Stimulated activated CD4-positive, alpha-beta T cell treated with anti-CD3 and anti-CD28 coated beads, Interleukin-4, amount 100 ng/mL, for 4 hours (primary cell): ENCODE measurements at regions not wholly inside any gene's neighbourhood (a gene's known extent, or its start where the extent isn't known, plus 50 kb on each side); places are given as distances from the start of the nearest gene placed in this dataset.
"Not testable (repeated sequence)": the region's sequence is repeated elsewhere in the genome, so short reads cannot be mapped to it uniquely, and the experiment has no call there.

Experiments
- DNase-seq, 2 experiments: peaks; one replicate each; pipeline ENCODE4 v3.0.0-alpha.2; 2020

DNA sequence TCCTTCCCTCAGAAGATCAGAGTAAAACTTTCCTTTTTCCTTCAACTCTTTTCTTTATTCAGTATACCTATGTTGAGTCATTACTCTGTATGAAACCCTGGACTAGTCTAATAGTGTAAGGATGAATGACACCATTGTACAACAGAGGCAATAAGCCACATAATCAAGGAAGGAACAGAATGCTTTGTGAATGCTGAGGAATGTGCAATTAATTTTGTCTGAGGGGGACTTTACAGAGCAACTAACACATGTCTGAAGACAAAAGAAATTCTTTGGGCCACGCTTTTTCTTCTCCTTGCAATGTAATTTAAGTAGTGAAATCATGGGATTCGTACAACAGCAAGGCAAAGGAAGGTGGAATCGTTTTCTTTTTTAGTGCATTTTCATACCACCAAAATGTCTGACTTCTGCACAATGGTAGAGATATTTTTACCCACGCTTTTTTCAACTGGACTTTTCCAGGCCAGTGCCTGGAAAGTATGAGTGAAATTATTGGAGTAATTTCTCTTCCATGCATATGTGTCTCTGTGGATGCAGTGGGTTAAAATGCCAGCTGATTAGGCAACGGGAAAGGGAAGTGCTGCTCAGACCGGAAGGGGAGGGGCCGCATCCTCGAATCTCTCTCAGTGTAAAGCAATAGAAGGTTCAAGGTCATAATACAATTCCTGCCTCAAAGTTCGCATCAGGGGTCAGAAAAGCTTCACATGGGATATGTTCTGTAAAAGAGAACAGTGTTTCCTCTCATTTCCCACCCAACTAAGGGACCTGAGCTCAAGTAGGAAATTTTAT lies 89.9 kb upstream of the MTHFD1L start:
- DNase-seq = no peak

DNA sequence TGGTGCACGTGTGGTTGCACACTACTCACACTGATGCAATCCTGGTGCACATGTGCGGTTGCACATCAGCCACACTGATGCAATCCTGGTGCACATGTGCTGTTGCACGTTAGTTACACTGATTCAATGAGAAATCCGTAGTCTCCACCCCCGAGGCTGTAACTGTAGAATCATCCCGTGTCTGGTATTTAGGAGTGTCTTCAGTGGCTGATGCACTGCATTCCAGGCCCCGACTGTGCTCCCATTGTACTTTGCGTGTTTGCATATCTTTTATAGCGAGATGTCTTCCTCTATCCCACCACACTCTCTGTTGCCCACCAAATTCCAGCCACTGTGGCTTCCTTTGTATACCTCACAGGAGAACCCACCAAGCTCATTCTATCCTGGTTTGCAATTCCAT lies 87.8 kb upstream of the MTHFD1L start:
- DNase-seq = no peak

DNA sequence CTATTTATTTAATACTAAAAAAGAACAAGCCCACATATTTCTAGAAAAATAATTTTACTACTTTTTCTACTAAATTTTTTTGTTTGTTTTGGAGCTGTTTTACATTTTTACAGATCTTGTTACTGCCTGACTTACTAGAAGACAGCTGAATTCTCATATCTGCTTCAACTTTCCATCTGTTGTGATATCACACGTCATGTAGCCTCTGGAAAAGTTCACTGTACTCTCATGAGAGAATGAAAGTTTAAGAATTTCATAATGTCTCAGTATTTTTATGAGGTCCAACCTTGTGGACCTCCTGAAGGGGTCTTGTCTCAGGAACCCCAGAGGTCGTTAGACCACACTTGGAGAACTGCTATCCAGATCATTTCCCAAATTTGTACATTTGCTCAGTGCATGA lies 81.7 kb upstream of the MTHFD1L start:
- no peak for DNase-seq

DNA sequence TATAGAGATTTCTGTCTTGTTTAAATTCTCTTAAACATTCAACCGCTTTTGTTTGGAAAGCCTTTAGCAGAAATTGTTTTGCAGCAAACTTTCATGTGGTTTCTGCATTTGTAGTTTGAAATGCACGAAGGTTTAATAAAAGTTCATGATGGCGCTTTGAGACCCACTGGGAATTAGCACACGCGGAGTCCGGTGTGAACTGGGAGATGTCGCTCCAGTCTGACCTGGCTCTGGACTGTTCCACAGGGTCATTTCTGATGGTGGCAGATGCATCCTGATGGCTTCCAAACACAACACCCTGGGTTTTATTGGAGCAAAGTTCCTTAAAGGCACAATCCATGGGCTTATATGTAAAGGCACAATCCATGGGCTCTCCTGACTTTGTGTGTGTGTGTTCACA lies 78.1 kb upstream of the MTHFD1L start:
- DNase-seq = no peak

DNA sequence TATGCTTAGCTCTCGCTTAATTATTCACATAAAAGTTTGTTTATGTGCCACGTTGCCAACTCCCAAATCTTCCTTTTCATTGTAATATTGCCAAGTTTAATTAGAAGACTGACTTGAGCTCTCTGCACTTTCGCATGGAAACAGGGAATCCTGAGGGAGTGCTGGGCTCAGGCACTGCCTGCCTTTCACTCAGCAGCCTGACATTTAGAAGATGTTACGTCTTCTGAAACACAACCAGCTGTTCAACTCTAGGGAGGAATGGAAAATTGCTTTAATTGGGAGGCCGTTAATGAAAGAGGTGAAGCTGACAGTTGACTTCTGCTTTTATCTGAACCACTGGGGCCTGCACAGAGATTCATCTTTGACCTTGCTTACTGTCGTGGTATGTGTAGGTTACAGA lies 77.4 kb upstream of the MTHFD1L start:
- DNase-seq = no peak

DNA sequence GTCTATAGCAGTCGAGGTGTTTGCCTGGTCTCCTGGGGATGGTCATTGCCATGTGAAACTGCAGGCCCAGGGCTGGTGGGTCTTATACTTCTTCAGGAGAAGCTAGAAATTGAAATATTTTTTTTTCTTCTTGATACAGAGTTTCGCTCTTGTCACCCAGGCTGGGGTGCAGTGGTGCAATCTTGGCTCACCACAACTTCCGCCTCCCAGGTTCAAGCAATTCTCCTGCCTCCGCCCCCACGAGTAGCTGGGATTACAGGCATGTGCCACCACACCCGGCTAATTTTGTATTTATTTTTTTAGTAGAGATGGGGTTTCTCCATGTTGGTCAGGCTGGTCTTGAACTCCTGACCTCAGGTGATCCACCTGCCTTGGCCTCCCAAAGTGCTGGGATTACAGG lies 75.6 kb upstream of the MTHFD1L start:
- DNase-seq = not testable (repeated sequence)

DNA sequence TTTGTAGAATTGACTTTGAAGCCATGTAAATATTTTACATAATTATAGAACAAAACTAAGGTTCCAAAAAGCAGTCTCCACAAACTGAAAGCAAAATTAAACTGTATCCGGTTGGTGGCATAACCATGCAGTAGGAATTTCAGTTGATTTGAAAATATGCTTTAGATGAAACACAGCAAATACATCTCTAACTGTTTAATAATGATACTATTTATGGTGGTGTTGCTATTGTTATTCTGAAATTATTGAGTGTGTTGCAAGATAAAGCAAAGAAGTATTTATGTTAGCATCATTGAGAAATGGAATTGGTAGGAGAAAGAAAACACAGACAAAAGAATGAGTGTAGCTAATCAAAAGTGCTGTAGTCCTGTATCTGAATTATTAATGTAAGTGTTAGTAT lies 73.8 kb upstream of the MTHFD1L start:
- DNase-seq = no peak

DNA sequence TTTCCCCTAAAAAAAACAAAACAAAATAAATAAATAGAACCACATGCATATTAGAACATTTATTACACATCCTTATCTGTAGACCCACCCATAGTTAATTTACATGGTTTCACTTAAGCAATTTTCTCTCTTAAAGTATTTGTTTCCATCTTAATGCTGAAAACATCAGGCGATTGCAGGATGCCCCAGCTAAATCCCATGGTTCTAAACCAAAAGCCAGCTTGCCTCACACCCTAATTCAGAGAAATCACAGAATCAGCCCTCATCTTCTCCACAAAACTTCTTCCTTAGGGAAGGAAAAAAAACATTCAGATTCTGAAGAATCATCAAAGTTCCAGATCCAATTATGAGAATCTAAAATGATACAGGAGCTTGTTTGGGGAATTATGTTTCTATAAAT lies 67.6 kb upstream of the MTHFD1L start:
- no peak for DNase-seq

DNA sequence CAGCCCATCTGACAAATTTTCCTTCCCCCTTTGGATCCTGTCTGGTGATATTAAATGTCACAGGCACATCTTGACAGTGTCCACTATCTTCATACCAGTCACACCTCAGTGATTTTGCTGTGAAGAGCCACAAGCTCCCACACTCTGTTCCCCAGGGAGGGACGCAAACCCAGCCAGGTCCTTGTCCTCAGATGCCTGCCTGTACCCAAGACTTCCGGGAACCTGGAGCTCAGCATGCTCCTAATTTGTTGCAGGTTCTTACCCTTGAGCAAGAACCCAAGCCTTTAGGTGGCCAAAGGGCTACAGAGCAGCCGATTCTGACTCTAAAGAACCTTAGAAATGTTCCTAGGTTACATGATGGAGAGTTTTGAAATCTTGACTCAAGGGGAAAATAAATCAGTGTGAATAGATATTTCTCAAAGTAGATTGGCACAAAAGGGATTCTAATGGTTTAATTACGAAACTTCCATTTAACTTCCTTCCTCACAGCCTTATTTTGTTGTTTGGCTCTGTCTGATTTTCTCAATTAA lies 66.2 kb upstream of the MTHFD1L start:
- no peak for DNase-seq

DNA sequence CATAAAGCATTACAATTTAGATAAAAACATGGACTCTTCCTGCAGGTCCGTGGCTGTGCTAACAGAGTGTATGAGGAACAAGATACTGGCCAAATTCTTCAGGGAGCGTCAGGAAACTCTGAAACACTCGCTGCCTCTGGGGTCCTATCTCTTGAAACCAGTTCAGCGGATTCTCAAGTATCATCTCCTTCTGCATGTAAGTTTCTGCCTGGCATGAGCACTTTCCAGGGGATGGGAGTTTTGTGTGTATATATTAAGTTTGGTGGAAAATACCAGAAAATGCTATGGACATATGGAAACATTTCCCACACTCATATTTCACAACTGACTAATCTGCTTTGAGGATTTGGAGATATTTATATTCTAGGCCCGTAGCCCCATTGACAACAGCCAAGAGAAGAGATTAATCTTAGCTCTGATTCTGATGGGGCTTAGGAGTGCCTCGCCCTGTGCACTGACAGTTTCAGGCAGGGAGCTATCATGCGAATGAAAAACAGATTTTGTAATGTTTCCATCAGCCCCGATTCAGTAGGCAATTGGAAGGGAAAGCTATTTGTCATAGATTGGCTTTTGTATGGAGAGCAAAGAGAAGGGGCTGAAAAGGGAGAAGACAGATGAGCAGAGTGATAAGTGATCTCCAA lies 64.7 kb upstream of the MTHFD1L start:
- no peak for DNase-seq

DNA sequence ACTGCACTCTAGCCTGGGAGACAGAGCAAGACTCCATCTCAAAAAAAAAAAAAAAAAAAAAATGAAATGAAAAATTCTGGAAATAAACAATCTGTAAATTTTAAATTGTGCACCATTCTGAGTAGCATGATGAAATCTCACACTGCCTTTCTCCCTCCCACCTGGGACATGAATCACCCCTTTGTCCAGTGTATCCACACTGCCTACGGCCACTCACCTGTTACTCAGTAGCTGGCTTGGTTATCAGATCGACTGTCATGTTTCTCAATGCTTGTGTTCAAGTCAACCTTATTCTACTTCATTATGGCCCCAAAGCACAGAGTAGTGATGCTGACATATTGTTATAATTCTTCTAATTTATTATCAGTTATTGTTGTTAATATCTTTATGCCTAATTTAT lies 58.7 kb upstream of the MTHFD1L start:
- no peak for DNase-seq

DNA sequence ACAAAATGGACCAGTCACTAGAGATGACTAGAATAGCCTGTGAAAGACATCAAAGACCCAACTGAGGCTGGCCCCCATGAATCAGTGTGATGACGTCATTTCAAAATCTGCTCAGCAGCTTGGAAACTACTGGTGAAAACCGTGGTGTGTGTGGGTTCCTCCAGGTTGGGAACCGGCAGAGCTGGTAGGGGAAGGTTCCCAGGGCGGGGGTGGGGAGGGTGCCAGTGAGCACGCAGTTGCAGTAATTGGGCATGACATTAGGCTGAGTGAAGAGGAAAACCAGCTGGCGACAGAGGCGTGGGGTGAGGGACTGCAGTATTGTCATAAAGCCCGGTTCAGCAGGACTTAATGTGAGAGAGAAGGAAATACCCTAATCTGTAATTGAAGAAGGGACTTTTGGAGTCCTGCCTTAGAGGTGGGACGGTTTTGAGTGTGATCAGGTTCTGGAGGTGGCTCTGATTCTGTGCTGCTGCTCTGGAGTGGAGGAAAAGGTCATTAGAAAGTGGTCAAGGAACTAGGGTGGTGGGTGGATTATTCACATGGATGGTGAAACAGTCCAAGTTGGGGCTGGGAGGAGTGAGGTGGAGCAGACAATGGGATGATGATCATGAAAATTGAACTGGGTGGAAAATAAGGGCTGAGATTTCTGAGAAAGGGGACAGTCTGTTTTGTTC lies 52.0 kb upstream of the MTHFD1L start:
- peak; percentile 12 to 13 for DNase-seq

DNA sequence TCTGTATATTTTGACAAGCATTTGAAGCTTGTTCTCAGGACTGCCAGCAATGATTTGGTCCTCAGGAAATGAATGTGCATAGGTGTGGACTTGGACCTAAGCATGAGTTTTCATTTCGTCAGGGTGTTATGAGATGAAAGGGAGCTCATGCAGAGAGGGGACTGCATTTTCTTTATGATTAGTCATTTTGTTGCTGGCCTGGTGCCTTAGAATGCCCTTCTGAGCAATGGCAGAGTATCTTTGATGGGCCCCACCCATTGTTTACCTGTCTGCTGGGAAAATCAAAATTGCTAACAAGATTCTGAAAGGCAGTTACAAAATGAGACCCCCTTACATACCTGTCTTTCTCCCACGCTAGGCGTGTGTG lies 51.5 kb upstream of the MTHFD1L start:
- no peak for DNase-seq
